Liver (tissue), 8 donors: ENCODE measurements at regions not wholly inside any gene's neighbourhood (a gene's known extent, or its start where the extent isn't known, plus 50 kb on each side); places are given as distances from the start of the nearest gene placed in this dataset.

ENCODE experiments used
- DNase-seq: peaks from one replicate; pipeline ENCODE4 v3.0.0-alpha.2; 2017; ENCODE audit warnings: low spot score
- H3K27ac ChIP-seq, 2 donors: one replicate each; pipeline ENCODE4 v1.7.0; 2013; ENCODE audit warnings: inconsistent platforms in 2 of 2, low read length in 2 of 2, control low read depth in 1 of 2, low read depth in 1 of 2, mild to moderate bottlenecking in 1 of 2
- H3K27me3 ChIP-seq, 4 donors: one replicate each; pipeline versions ENCODE4 v1.6.1 to v1.7.0; 2013; ENCODE audit warnings: low read length in 3 of 4, inconsistent platforms in 1 of 4, mild to moderate bottlenecking in 1 of 4, moderate library complexity in 1 of 4; ENCODE audit not compliant: control insufficient read depth in 4 of 4, insufficient read depth in 4 of 4
- H3K36me3 ChIP-seq, 4 donors: one replicate each; pipeline versions ENCODE4 v1.6.1 to v1.7.0; 2013; ENCODE audit warnings: low read length in 3 of 4, mild to moderate bottlenecking in 3 of 4, low read depth in 1 of 4, moderate library complexity in 1 of 4; ENCODE audit not compliant: control insufficient read depth in 4 of 4, insufficient read depth in 3 of 4
- H3K4me1 ChIP-seq, 4 donors: one replicate each; pipeline versions ENCODE4 v1.6.1 to v1.7.0; 2013; ENCODE audit warnings: low read length in 3 of 4, mild to moderate bottlenecking in 3 of 4, moderate library complexity in 1 of 4; ENCODE audit not compliant: control insufficient read depth in 4 of 4, insufficient read depth in 4 of 4
- H3K4me3 ChIP-seq, 3 donors: one replicate each; pipeline versions ENCODE4 v1.6.1 to v1.7.0; 2013; ENCODE audit warnings: low read length in 3 of 3, control low read depth in 1 of 3, low read depth in 1 of 3, mild to moderate bottlenecking in 1 of 3
- H3K9ac ChIP-seq, 2 donors: one replicate each; pipeline ENCODE4 v1.7.0; 2013; ENCODE audit warnings: low read length in 2 of 2, mild to moderate bottlenecking in 2 of 2, moderate library complexity in 2 of 2, control low read depth in 1 of 2, low read depth in 1 of 2
- H3K9me3 ChIP-seq, 4 donors: one replicate each; pipeline versions ENCODE4 v1.6.1 to v1.7.0; 2013; ENCODE audit warnings: low read length in 3 of 4; ENCODE audit not compliant: control insufficient read depth in 4 of 4
- CTCF ChIP-seq: fragments of 150-350 bp; IDR thresholded peaks from 2 replicates; pipeline ENCODE4 v1.5.1; 2017; ENCODE audit warnings: improper control_type of control experiment, low read depth, low read length; ENCODE audit not compliant: missing input control
- EGR1 ChIP-seq, 2 donors: IDR thresholded peaks; 2 replicates each; pipeline ENCODE4 v1.6.1; 2016 to 2018; ENCODE audit warnings: antibody characterized with exemption in 2 of 2, low read depth in 2 of 2
- FOXA1 ChIP-seq: IDR thresholded peaks from 2 replicates; pipeline ENCODE4 v1.6.1; 2016; ENCODE audit warnings: antibody characterized with exemption
- FOXA2 ChIP-seq: IDR thresholded peaks from 2 replicates; pipeline ENCODE4 v1.6.1; 2016; ENCODE audit warnings: antibody characterized with exemption
- GABPA ChIP-seq, 2 donors: IDR thresholded peaks in 1 of 2; conservative IDR thresholded peaks in 1 of 2; 2 replicates each; pipeline ENCODE4 v1.6.1; 2016; ENCODE audit warnings: antibody characterized with exemption in 2 of 2, mild to moderate bottlenecking in 1 of 2, moderate library complexity in 1 of 2
- HNF4A ChIP-seq, 2 donors: conservative IDR thresholded peaks; 2 replicates each; pipeline ENCODE4 v1.6.1; 2016; ENCODE audit warnings: antibody characterized with exemption in 2 of 2, mild to moderate bottlenecking in 2 of 2
- HNF4G ChIP-seq: IDR thresholded peaks from 2 replicates; pipeline ENCODE4 v1.6.1; 2016; ENCODE audit warnings: antibody characterized with exemption
- JUND ChIP-seq, 2 donors: IDR thresholded peaks; 2 replicates each; pipeline ENCODE4 v1.6.1; 2016; ENCODE audit warnings: antibody characterized with exemption in 2 of 2
- NR2F2 ChIP-seq: IDR thresholded peaks from 2 replicates; pipeline ENCODE4 v1.6.1; 2016; ENCODE audit warnings: antibody characterized with exemption
- RAD21 ChIP-seq, 2 donors: IDR thresholded peaks; 2 replicates each; pipeline ENCODE4 v1.6.1; 2016; ENCODE audit warnings: antibody characterized with exemption in 2 of 2, mild to moderate bottlenecking in 2 of 2
- REST ChIP-seq: IDR thresholded peaks from 2 replicates; pipeline ENCODE4 v1.6.1; 2016; ENCODE audit warnings: antibody characterized with exemption, mild to moderate bottlenecking
- RXRA ChIP-seq, 2 donors: IDR thresholded peaks; 2 replicates each; pipeline ENCODE4 v1.6.1; 2017 to 2018; ENCODE audit warnings: antibody characterized with exemption in 2 of 2, mild to moderate bottlenecking in 1 of 2
- SP1 ChIP-seq: IDR thresholded peaks from 2 replicates; pipeline ENCODE4 v1.6.1; 2018; ENCODE audit warnings: antibody characterized with exemption, mild to moderate bottlenecking
- TAF1 ChIP-seq: conservative IDR thresholded peaks from 2 replicates; pipeline ENCODE4 v1.6.1; 2016; ENCODE audit warnings: antibody characterized with exemption, mild to moderate bottlenecking
- YY1 ChIP-seq: IDR thresholded peaks from 2 replicates; pipeline ENCODE4 v1.6.1; 2016; ENCODE audit warnings: antibody characterized with exemption, mild to moderate bottlenecking
- WGBS: extraction: QIAGEN DNeasy Blood & Tissue Kit; methylation state at CpG from one replicate; pipeline ENCODE4 v1.1.7; 2013; 5-methylcytosine and 5-hydroxymethylcytosine counted together
- TF ChIP-seq, protein P1 (sequence below): IDR thresholded peaks from 2 replicates; pipeline ENCODE4 v1.6.1; 2016; ENCODE audit warnings: antibody characterized with exemption
- TF ChIP-seq, protein P2 (sequence below): IDR thresholded peaks from 2 replicates; pipeline ENCODE4 v1.6.1; 2016; ENCODE audit warnings: antibody characterized with exemption
- TF ChIP-seq, protein P3 (sequence below): IDR thresholded peaks from 2 replicates; pipeline ENCODE4 v1.6.1; 2016; ENCODE audit warnings: antibody characterized with exemption
- donor health status: healthy.
- donor health status: healthy.
- donor health status: healthy.
- donor health status: healthy.
- donor health status: healthy.

DNA sequence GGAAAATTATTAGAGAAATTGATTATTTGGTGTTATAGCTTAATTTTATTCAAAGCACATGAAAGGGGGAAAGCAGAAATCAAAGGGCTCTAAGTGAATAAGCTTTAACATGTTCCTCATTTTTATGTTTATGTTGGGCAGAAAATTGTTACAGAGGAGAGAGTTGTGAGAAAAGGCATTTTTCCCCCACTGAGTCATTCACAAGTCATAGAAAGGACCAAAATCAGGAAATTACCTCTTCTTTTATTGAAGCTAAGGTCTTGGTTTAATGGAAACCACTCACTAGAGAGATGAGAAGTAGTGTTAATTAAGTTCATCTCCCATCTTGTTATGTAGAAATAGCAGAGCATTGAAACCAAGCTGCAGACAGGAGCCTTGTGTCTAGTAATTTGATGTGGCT lies 175.3 kb upstream of the THUMPD2 start:
- no peaks in the 10 kb centered on the region for H3K36me3 ChIP-seq
- no peak overlapping the region for H3K27ac ChIP-seq
- H3K4me1 ChIP-seq: no peaks in the 10 kb centered on the region
- no peaks in the 10 kb centered on the region for H3K27me3 ChIP-seq
- DNase-seq: no peak
- no peak overlapping the region for H3K9ac ChIP-seq
- H3K9me3 ChIP-seq: no peaks in the 10 kb centered on the region
- TF ChIP-seq RAD21 (IDR thresholded peaks at IDR 0.05) (no peak), SP1 (no peak), FOXA1 (no peak), GABPA (IDR thresholded peaks at IDR 0.05 in 1 of 2, conservative IDR thresholded peaks at IDR 0.05 in 1 of 2) (no peak), RXRA (IDR thresholded peaks at IDR 0.05) (no peak), YY1 (no peak), NR2F2 (no peak)
- no peak overlapping the region for H3K4me3 ChIP-seq

GRCh38 chr2:39949131-39949530 lies 170.1 kb upstream of the THUMPD2 start:
- Histone ChIP-seq H3K27ac (no peak overlapping the region), H3K4me1 (no peaks in the 10 kb centered on the region), H3K4me3 (no peak overlapping the region), H3K36me3 (no peaks in the 10 kb centered on the region), H3K9ac (no peak overlapping the region), H3K9me3 (no peaks in the 10 kb centered on the region), H3K27me3 (no peaks in the 10 kb centered on the region)
- 83% methylated on average over 1 of the region's 1 CpG for WGBS
- no peak for TF ChIP-seq FOXA2
- TF ChIP-seq CTCF: no peak
- no peak for TF ChIP-seq FOXA1
- TF ChIP-seq, protein P1, sequence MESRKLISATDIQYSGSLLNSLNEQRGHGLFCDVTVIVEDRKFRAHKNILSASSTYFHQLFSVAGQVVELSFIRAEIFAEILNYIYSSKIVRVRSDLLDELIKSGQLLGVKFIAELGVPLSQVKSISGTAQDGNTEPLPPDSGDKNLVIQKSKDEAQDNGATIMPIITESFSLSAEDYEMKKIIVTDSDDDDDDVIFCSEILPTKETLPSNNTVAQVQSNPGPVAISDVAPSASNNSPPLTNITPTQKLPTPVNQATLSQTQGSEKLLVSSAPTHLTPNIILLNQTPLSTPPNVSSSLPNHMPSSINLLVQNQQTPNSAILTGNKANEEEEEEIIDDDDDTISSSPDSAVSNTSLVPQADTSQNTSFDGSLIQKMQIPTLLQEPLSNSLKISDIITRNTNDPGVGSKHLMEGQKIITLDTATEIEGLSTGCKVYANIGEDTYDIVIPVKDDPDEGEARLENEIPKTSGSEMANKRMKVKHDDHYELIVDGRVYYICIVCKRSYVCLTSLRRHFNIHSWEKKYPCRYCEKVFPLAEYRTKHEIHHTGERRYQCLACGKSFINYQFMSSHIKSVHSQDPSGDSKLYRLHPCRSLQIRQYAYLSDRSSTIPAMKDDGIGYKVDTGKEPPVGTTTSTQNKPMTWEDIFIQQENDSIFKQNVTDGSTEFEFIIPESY: no peak
- no peak for TF ChIP-seq EGR1 (IDR thresholded peaks at IDR 0.05; ENCODE audit: low read depth in 2 of 2)
- TF ChIP-seq NR2F2: no peak
- no peak for TF ChIP-seq SP1
- TF ChIP-seq HNF4A (conservative IDR thresholded peaks at IDR 0.05): no peak
- TF ChIP-seq, protein P2, sequence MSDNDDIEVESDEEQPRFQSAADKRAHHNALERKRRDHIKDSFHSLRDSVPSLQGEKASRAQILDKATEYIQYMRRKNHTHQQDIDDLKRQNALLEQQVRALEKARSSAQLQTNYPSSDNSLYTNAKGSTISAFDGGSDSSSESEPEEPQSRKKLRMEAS: no peak
- no peak for TF ChIP-seq HNF4G
- no peak for TF ChIP-seq JUND (IDR thresholded peaks at IDR 0.05)
- no peak for TF ChIP-seq YY1
- TF ChIP-seq, protein P3, sequence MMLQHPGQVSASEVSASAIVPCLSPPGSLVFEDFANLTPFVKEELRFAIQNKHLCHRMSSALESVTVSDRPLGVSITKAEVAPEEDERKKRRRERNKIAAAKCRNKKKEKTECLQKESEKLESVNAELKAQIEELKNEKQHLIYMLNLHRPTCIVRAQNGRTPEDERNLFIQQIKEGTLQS: no peak
- no peak for TF ChIP-seq GABPA (IDR thresholded peaks at IDR 0.05 in 1 of 2, conservative IDR thresholded peaks at IDR 0.05 in 1 of 2)
- no peak for TF ChIP-seq REST
- no peak for TF ChIP-seq TAF1
- no peak for TF ChIP-seq RXRA (IDR thresholded peaks at IDR 0.05)
- DNase-seq: no peak
